ENCODE measurements at regions not wholly inside any gene's neighbourhood (a gene's known extent, or its start where the extent isn't known, plus 50 kb on each side); places are given as distances from the start of the nearest gene placed in this dataset.
"Not testable (repeated sequence)": the region's sequence is repeated elsewhere in the genome, so short reads cannot be mapped to it uniquely, and the experiment has no call there.

DNA sequence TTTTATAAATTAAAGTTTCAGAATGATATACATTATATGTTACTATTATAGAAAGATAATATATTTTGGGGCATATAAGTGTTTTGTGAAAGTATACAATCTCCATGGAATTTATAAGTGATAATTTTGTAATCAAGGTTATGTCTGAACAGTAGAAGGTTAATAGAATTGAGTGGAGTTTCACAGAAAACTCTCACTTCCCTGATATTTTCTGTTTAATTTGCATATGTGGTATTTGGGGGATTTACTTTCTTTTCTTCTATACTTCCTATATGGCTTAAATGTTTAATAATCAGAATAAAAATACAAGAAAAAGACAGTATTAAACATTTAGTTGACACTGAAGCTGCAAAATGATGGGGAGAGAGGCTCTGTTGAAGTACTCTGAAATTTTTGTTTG, 848.5 kb downstream of the DACH1 start:
- no peak for DNase-seq (ENCODE audit: low read depth in 2 of 3, low spot score in 2 of 3)

DNA sequence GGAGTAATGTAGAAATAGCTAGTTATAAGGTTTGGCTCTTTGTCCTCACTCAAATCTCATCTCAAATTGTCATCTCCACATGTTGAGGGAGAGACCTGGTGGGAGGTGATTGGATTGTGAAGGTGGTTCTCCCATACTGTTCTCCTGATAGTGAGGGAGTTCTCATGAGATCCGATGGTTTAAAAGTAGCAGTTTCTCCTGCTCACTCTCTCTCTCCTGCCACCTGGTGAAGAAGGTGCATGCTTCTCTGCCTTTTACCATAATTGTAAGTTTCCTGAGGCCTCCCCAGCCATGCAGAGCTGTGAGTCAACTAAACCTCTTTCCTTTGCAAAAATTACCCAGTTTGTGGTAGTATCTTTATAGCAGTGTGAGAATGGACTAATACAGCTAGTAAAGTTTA, 849.4 kb downstream of the DACH1 start:
- DNase-seq (ENCODE audit: low read depth in 2 of 3, low spot score in 2 of 3) = no peak

GRCh38 chr13:71015516-71015915, 851.5 kb downstream of the DACH1 start:
- no peak for DNase-seq (ENCODE audit: low read depth in 2 of 3, low spot score in 2 of 3)

DNA sequence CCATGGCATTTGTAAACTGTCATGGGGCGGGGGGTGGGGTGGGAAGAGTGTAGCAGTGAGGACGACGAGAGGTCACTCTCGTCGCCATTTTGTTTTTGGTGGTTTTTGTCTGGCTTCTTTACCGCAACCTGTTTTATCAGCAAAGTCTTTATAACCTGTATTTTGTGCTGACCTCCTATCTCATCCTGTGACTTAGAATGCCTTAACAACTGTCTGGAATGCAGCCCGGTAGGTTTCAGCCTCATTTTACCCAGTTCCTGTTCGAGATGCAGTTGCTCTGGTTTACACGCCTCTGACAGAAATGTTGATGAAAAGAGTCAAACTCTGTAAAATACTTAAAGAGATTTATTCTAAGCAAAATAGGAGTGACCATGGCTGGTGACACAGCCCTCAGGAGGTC, 852.0 kb downstream of the DACH1 start:
- DNase-seq (ENCODE audit: low read depth in 2 of 3, low spot score in 2 of 3) = no peak

- no peak for DNase-seq (ENCODE audit: low read depth in 2 of 3, low spot score in 2 of 3)
These were observed 861.1 kb downstream of the DACH1 start for GRCh38 chr13:71005919-71006318.

DNA sequence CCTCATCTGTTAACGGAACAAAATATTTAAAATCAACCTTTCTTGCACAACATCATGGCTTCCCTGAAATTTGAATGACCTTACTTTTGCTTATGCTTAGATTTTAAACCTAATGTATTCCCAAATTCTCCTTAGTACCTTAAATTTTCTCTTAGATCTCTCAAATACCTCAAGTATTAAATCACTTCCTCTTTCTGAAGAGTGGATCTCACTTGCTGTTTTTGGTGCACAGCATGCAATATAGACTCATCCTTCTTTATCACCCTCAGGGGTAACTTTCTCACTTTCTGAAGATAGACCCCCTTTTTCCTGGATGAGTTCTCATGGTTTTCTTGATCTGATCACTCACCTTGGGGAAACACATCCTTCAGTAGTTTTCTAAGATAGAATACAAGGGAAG, 871.7 kb downstream of the DACH1 start:
- DNase-seq (ENCODE audit: low read depth in 2 of 3, low spot score in 2 of 3) = no peak

DNA sequence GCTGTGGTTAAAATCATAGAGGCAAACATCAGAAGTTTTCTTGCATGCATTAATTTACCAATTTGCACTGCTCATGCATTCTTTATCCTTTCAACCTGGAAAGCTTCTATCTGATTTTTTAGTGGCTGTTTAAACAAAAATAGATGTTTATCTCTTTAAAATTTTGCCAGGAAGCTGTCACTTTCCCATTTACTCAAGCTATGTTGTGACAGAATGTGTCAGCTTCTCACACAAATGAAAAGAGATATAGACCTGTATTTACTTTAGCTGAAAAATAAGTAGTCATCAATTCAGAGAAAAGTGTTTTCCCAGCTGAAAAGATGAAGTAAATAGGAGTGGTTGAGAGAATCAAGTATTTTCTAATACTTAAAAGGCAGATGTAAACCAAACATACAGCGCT, 872.8 kb downstream of the DACH1 start:
- no peak for DNase-seq (ENCODE audit: low read depth in 2 of 3, low spot score in 2 of 3)

- DNase-seq (ENCODE audit: low read depth in 2 of 3, low spot score in 2 of 3) = no peak
These were observed 878.8 kb upstream of the KLHL1 start for GRCh38 chr13:70987043-70987442.

DNA sequence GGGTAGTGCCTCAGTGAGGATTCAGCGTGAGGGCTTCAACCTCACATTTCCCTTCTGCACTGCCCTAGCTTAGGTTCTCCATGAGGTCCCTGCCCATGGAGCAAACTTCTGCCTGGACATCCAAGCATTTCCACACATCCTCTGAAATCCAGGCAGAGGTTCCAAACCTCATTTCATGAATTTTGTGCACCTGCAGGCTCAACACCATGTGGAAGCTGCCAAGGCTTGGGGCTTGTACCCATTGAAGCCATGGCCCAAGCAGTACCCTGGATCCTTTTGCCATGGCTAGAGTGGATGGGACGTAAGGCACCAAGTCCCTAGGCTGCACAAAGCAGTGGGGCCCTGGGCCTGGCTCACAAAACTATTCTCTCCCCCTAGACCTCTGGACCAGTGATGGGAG, 877.1 kb upstream of the KLHL1 start:
- no peak for DNase-seq (ENCODE audit: low read depth in 2 of 3, low spot score in 2 of 3)

DNA sequence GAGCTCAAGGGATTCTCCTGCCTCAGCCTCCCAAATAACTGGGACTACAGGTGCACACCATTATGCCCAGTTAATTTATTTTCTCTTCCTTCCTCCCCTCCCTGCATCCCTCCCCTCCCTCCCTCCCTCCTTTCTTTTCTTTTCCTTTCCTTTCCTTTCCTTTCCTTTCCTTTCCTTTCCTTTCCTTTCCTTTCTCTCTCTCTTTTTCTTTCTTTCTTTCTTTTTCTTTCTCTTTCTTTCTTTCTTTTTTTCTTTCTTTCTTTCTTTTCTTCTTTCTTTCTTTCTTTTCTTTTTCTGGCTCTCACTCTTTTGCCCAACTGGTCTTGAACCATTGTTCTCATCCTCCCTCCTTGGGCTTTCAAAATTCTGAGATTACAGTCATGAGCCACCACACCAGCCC, 873.0 kb upstream of the KLHL1 start:
- DNase-seq (ENCODE audit: low read depth in 2 of 3, low spot score in 2 of 3) = not testable (repeated sequence)

- DNase-seq (ENCODE audit: low read depth in 2 of 3, low spot score in 2 of 3) = no peak
These were observed 861.1 kb upstream of the KLHL1 start for GRCh38 chr13:70969321-70969720.

- no peak for DNase-seq (ENCODE audit: low read depth in 2 of 3, low spot score in 2 of 3)
These were observed 859.3 kb upstream of the KLHL1 start for GRCh38 chr13:70967564-70967963.

DNA sequence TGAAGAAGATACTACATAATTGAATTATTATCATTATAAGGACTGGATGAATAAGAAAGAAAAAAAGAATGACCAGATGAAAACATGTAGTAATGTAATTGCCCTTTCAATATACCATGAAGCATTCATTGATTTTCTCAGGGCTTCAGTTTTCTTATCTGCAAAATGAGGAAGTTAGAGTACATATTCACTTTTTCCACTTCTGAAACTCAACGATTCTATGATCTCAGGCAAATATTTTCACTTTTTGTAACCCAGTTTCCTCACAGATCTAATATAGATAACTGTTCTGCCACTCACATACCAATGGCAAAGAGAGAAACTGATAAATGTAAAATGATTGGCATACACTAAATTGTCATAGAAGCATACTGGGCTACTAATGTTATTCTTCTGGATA, 856.6 kb upstream of the KLHL1 start:
- peak in 2 of 3 donors; percentile 24 to 61 for DNase-seq (ENCODE audit: low read depth in 2 of 3, low spot score in 2 of 3)

DNA sequence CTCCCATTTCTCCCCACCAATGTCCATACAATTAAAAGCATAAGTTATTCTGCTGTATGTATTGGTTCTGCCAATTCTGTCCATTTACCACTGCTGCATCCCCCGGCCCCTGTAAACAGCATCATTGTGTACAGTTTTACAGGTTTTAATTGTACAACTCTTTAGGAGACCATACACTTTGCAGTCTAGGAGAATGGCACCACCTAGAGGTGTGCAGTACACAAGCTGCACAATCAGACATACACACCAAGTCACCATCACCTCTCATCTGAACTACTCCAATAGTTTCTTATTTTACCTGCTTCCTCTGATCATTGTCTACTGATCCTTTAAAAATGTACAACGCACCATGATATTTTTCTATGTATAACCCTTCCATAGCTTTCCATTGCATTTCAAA, 855.9 kb upstream of the KLHL1 start:
- peak in 2 of 3 donors; percentile 10 to 11 for DNase-seq (ENCODE audit: low read depth in 2 of 3, low spot score in 2 of 3)

DNA sequence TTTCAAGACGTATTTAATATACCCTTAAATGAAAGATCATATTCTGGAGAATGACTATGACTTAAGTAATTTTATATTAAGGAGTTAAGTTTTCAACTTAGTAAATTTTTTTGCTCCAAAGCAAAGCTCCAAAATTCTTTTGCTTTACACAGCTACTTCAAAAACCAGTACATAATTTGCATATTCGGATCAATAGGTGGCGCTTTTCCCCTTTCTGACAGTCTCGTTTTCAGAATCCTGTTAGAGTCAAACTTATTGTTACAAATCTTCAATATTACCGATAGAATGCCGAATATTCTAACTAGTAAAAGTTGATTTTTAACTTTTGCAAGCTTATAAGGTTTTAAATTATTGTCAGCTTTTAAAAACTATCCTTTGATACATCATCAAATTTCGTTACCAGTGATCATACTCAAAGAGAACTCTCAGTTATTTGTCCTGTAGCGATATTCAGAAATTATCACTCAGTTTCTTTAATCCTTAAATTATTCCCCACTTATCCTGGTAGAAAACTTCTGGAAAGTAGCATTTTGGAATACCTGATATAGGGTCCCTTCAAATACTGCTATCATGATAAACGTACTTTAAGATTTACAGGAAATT, 852.7 kb upstream of the KLHL1 start:
- DNase-seq (ENCODE audit: low read depth in 2 of 3, low spot score in 2 of 3) = peak in 2 of 3 donors; percentile 10 to 52

- DNase-seq (ENCODE audit: low read depth in 2 of 3, low spot score in 2 of 3) = no peak
These were observed 851.0 kb upstream of the KLHL1 start for GRCh38 chr13:70959035-70959775.

GRCh38 chr13:70955887-70956286, 847.6 kb upstream of the KLHL1 start:
- DNase-seq (ENCODE audit: low read depth in 2 of 3, low spot score in 2 of 3) = no peak

DNA sequence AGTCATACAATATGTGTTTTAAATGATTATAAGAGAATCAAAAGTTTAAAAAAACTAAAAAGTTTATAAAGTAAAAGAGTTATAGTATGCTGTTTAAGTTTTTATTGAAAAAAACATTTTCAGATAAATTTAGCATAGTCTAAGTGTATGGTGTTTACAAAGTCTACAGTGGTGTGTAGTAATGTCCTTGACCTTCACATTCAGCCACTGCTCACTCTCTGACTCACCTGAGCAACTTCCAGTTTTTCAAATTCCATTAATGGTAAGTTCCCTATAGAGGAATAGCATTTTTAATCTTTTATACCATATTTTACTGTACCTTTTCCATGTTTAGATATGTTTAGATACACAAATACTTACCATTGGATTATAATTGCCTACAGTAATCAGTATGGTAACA, 842.4 kb upstream of the KLHL1 start:
- no peak for DNase-seq (ENCODE audit: low read depth in 2 of 3, low spot score in 2 of 3)

DNA sequence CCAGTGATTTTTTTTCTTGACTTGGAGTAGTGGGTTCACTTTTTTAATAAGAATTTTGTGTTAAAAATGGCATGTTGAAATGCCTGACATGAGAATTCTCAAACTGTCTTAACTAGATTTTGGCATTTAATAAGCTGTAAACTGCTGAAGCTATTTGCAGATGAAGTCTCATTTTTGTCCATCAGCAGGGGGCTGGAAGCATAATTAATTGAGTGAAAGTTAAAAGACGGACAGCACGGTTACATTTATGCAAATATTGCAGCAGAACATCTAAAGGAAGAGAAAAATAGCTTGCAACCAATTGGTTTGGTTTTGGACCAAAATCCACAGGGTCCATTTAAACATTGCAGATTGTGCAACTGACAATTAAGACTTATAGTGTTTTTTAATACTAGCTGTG, 837.3 kb upstream of the KLHL1 start:
- no peak for DNase-seq (ENCODE audit: low read depth in 2 of 3, low spot score in 2 of 3)

DNA sequence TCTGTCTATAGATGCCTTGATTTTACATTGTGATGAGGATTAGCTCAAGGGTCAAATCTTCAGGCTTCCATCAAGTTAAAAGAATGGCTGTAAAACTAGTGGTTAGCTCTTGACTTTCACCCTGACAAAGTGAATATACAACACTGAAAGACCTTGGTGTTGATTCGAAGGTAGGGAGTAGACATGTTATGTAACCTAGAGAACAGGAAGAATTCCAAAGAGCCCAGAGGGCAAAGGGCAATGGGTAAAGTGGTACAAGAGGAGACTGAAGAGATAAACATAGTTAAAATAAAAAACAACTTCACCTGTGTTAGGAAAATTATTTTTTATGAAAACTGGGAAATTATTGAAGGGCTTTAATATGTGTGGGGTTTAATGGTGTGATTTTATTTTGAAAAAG, 833.2 kb upstream of the KLHL1 start:
- DNase-seq (ENCODE audit: low read depth in 2 of 3, low spot score in 2 of 3) = no peak

DNA sequence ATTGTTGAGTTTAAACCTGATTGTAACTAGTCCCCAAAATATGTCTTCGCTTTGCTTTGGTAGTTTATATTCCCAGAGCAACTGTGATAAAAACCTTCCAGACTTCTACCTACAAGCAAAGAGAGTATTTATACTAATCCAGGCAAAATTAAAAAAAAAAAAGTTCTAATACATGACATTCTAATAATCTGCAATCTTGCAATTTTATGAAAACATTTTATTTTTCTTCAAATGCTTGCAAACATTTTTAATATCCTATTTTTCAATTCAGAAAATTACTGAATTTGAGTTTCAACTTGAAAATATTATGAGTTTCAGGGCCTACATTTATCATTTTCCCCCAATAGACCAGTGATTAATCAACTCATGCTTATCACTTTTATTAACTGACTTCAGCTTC, 830.2 kb upstream of the KLHL1 start:
- DNase-seq (ENCODE audit: low read depth in 2 of 3, low spot score in 2 of 3) = no peak

GRCh38 chr13:70932511-70932910, 824.3 kb upstream of the KLHL1 start:
- DNase-seq (ENCODE audit: low read depth in 2 of 3, low spot score in 2 of 3) = no peak

Data from hematopoietic multipotent progenitor cell (in vitro differentiated cells).